GM12878 (cell line): ENCODE measurements at regions not wholly inside any gene's neighbourhood (a gene's known extent, or its start where the extent isn't known, plus 50 kb on each side); places are given as distances from the start of the nearest gene placed in this dataset.

Experiments
- BCLAF1 ChIP-seq: fragments of 450-650 bp; IDR thresholded peaks from 2 replicates; pipeline ENCODE4 v1.6.1; 2017; ENCODE audit warnings: antibody characterized with exemption, mild to moderate bottlenecking, moderate library complexity
- CREB1 ChIP-seq: IDR thresholded peaks from 2 replicates; pipeline ENCODE4 v1.6.1; 2012; ENCODE audit warnings: low read depth, mild to moderate bottlenecking, inconsistent platforms
- CTCF ChIP-seq, 3 experiments: IDR thresholded peaks in 2 of 3; conservative IDR thresholded peaks in 1 of 3; 2 replicates each; pipeline ENCODE4 v1.5.1; 2011; ENCODE audit warnings: low read depth in 3 of 3, low read length in 3 of 3, mild to moderate bottlenecking in 3 of 3, control low read depth in 2 of 3, moderate library complexity in 2 of 3, inconsistent platforms in 1 of 3, mixed read lengths in 1 of 3; ENCODE audit not compliant: control insufficient read depth in 2 of 3, insufficient read depth in 1 of 3; ENCODE audit errors: extremely low read depth in 1 of 3
- EP300 ChIP-seq, 2 experiments: fragments of 150-350 bp in 1 of 2; IDR thresholded peaks; 2 replicates each; pipeline ENCODE4 v1.6.1; 2011 to 2012; ENCODE audit warnings: low read depth in 2 of 2, low read length in 2 of 2, borderline replicate concordance in 1 of 2, improper control_type of control experiment in 1 of 2, inconsistent platforms in 1 of 2; ENCODE audit not compliant: control insufficient read depth in 1 of 2
- ESRRA ChIP-seq: IDR thresholded peaks from 2 replicates; pipeline ENCODE4 v1.6.1; 2012; ENCODE audit warnings: mild to moderate bottlenecking, low read length, improper control_type of control experiment
- HCFC1 ChIP-seq: fragments of 150-350 bp; IDR thresholded peaks from 2 replicates; pipeline ENCODE4 v1.6.1; 2014; ENCODE audit warnings: low read length
- HDAC2 ChIP-seq: fragments of 200-600 bp; sonication (generic); IDR thresholded peaks from 2 replicates; pipeline ENCODE4 v1.6.1; 2017
- MXI1 ChIP-seq: fragments of 150-350 bp; IDR thresholded peaks from 2 replicates; pipeline ENCODE4 v1.6.1; 2011; ENCODE audit warnings: low read depth, mild to moderate bottlenecking, inconsistent platforms, low read length, improper control_type of control experiment
- RBBP5 ChIP-seq: fragments of 200-600 bp; sonication (generic); conservative IDR thresholded peaks from 2 replicates; pipeline ENCODE4 v1.6.1; 2016
- RFX5 ChIP-seq: IDR thresholded peaks from 2 replicates; pipeline ENCODE4 v1.6.1; 2011; ENCODE audit warnings: low read depth, low read length, improper control_type of control experiment
- SPI1 ChIP-seq: IDR thresholded peaks from 2 replicates; pipeline ENCODE4 v1.6.1; 2011; ENCODE audit warnings: low read depth, mild to moderate bottlenecking, low read length, moderate library complexity, borderline replicate concordance; ENCODE audit not compliant: insufficient read depth
- TAF1 ChIP-seq: IDR thresholded peaks from 2 replicates; pipeline ENCODE4 v1.6.1; 2011; ENCODE audit warnings: mild to moderate bottlenecking, low read depth, low read length, borderline replicate concordance
- USF1 ChIP-seq: IDR thresholded peaks from 2 replicates; pipeline ENCODE4 v1.6.1; 2011; ENCODE audit warnings: borderline replicate concordance, low read depth, mild to moderate bottlenecking, moderate library complexity, mixed read lengths, low read length; ENCODE audit not compliant: insufficient read depth; ENCODE audit errors: extremely low read length
- ZBTB40 ChIP-seq: fragments of 450-650 bp; IDR thresholded peaks from 2 replicates; pipeline ENCODE4 v1.6.1; 2016; ENCODE audit warnings: mild to moderate bottlenecking, moderate library complexity, borderline replicate concordance

- no peak for TF ChIP-seq CREB1
- TF ChIP-seq EP300 (IDR thresholded peaks at IDR 0.05; ENCODE audit: borderline replicate concordance in 1 of 2, control insufficient read depth in 1 of 2, low read depth in 2 of 2, low read length in 2 of 2): no peak
- TF ChIP-seq CTCF (IDR thresholded peaks at IDR 0.05 in 2 of 3, conservative IDR thresholded peaks at IDR 0.05 in 1 of 3; ENCODE audit: control insufficient read depth in 2 of 3, extremely low read depth in 1 of 3, insufficient read depth in 1 of 3, low read depth in 3 of 3, low read length in 3 of 3): no peak
- no peak for TF ChIP-seq TAF1
- TF ChIP-seq SPI1: no peak
- no peak for TF ChIP-seq BCLAF1
- TF ChIP-seq ESRRA: no peak
- no peak for TF ChIP-seq RFX5
- TF ChIP-seq ZBTB40: no peak
- no peak for TF ChIP-seq RBBP5
- no peak for TF ChIP-seq HDAC2
- no peak for TF ChIP-seq MXI1
- TF ChIP-seq USF1: no peak
- TF ChIP-seq HCFC1: no peak
Observed at GRCh38 chr4:128728190-128728589, 81.3 kb upstream of the JADE1 start.
